ENCODE measurements at regions not wholly inside any gene's neighbourhood (a gene's known extent, or its start where the extent isn't known, plus 50 kb on each side); places are given as distances from the start of the nearest gene placed in this dataset.

- H3K4me3 Mint-ChIP-seq = no peak overlapping the region
- peaks cover 4% of the 10 kb centered on the region for H3K9me3 Mint-ChIP-seq (ENCODE audit: low read depth)
- H3K36me3 Mint-ChIP-seq = no peaks in the 10 kb centered on the region
- H3K27ac Mint-ChIP-seq = no peak overlapping the region
- peaks cover 2% of the 10 kb centered on the region for H3K4me1 Mint-ChIP-seq (ENCODE audit: low read depth)
- H3K27me3 Mint-ChIP-seq = peaks cover 2% of the 10 kb centered on the region
These were observed 366.7 kb upstream of the IRX4 start for GRCh38 chr5:2249442-2249841.

GRCh38 chr5:2249026-2249425, 366.3 kb upstream of the IRX4 start:
- H3K27me3 Mint-ChIP-seq = peaks cover 2% of the 10 kb centered on the region
- H3K9me3 Mint-ChIP-seq (ENCODE audit: low read depth) = peaks cover 4% of the 10 kb centered on the region
- H3K4me1 Mint-ChIP-seq (ENCODE audit: low read depth) = no peaks in the 10 kb centered on the region
- no peak overlapping the region for H3K27ac Mint-ChIP-seq
- H3K36me3 Mint-ChIP-seq = no peaks in the 10 kb centered on the region
- H3K4me3 Mint-ChIP-seq = no peak overlapping the region

- peaks cover 7% of the 10 kb centered on the region for H3K9me3 Mint-ChIP-seq (ENCODE audit: low read depth)
- H3K4me1 Mint-ChIP-seq (ENCODE audit: low read depth) = no peaks in the 10 kb centered on the region
- H3K27ac Mint-ChIP-seq = no peak overlapping the region
- peaks cover 3% of the 10 kb centered on the region for H3K27me3 Mint-ChIP-seq
- H3K36me3 Mint-ChIP-seq = no peaks in the 10 kb centered on the region
- H3K4me3 Mint-ChIP-seq = no peak overlapping the region
These were observed 359.8 kb upstream of the IRX4 start for GRCh38 chr5:2242539-2242938.

GRCh38 chr5:2241842-2242241, 359.1 kb upstream of the IRX4 start:
- Mint-ChIP-seq H3K4me1 (ENCODE audit: low read depth) (no peaks in the 10 kb centered on the region), H3K36me3 (no peaks in the 10 kb centered on the region), H3K4me3 (no peak overlapping the region), H3K27me3 (peaks cover 5% of the 10 kb centered on the region), H3K9me3 (ENCODE audit: low read depth) (peaks cover 5% of the 10 kb centered on the region), H3K27ac (no peak overlapping the region)

GRCh38 chr5:2240118-2240904, 357.6 kb upstream of the IRX4 start:
- Mint-ChIP-seq H3K27me3 (peaks cover 8% of the 10 kb centered on the region), H3K36me3 (no peaks in the 10 kb centered on the region), H3K4me3 (no peak overlapping the region), H3K4me1 (ENCODE audit: low read depth) (no peaks in the 10 kb centered on the region), H3K9me3 (ENCODE audit: low read depth) (peaks cover 10% of the 10 kb centered on the region), H3K27ac (no peak overlapping the region)

- Mint-ChIP-seq H3K36me3 (no peaks in the 10 kb centered on the region), H3K27me3 (peaks cover 10% of the 10 kb centered on the region), H3K4me1 (ENCODE audit: low read depth) (no peaks in the 10 kb centered on the region), H3K9me3 (ENCODE audit: low read depth) (peaks cover 17% of the 10 kb centered on the region), H3K27ac (no peak overlapping the region), H3K4me3 (no peak overlapping the region)
These were observed 356.6 kb upstream of the IRX4 start for GRCh38 chr5:2239201-2239910.

GRCh38 chr5:2238732-2239131, 356.0 kb upstream of the IRX4 start:
- no peak overlapping the region for H3K4me3 Mint-ChIP-seq
- H3K27ac Mint-ChIP-seq = no peak overlapping the region
- peaks cover 10% of the 10 kb centered on the region for H3K27me3 Mint-ChIP-seq
- no peaks in the 10 kb centered on the region for H3K36me3 Mint-ChIP-seq
- H3K4me1 Mint-ChIP-seq (ENCODE audit: low read depth) = no peaks in the 10 kb centered on the region
- peaks cover 17% of the 10 kb centered on the region for H3K9me3 Mint-ChIP-seq (ENCODE audit: low read depth)

- H3K9me3 Mint-ChIP-seq (ENCODE audit: low read depth) = no peaks in the 10 kb centered on the region
- no peaks in the 10 kb centered on the region for H3K36me3 Mint-ChIP-seq
- H3K4me3 Mint-ChIP-seq = no peak overlapping the region
- H3K27me3 Mint-ChIP-seq = peaks cover 4% of the 10 kb centered on the region
- H3K27ac Mint-ChIP-seq = no peak overlapping the region
- H3K4me1 Mint-ChIP-seq (ENCODE audit: low read depth) = no peaks in the 10 kb centered on the region
These were observed 344.7 kb upstream of the IRX4 start for GRCh38 chr5:2227433-2227832.

GRCh38 chr5:2224689-2225088, 342.0 kb upstream of the IRX4 start:
- no peak overlapping the region for H3K4me3 Mint-ChIP-seq
- H3K9me3 Mint-ChIP-seq (ENCODE audit: low read depth) = peaks cover 1% of the 10 kb centered on the region
- no peak overlapping the region for H3K27ac Mint-ChIP-seq
- no peaks in the 10 kb centered on the region for H3K36me3 Mint-ChIP-seq
- peaks cover 2% of the 10 kb centered on the region for H3K27me3 Mint-ChIP-seq
- H3K4me1 Mint-ChIP-seq (ENCODE audit: low read depth) = no peaks in the 10 kb centered on the region

- no peak overlapping the region for H3K27ac Mint-ChIP-seq
- no peak overlapping the region for H3K4me3 Mint-ChIP-seq
- H3K9me3 Mint-ChIP-seq (ENCODE audit: low read depth) = peaks cover 8% of the 10 kb centered on the region
- no peaks in the 10 kb centered on the region for H3K36me3 Mint-ChIP-seq
- no peaks in the 10 kb centered on the region for H3K4me1 Mint-ChIP-seq (ENCODE audit: low read depth)
- peaks cover 5% of the 10 kb centered on the region for H3K27me3 Mint-ChIP-seq
These were observed 340.6 kb upstream of the IRX4 start for GRCh38 chr5:2223303-2223702.

- H3K4me3 Mint-ChIP-seq = no peak overlapping the region
- no peak overlapping the region for H3K27ac Mint-ChIP-seq
- peaks cover 5% of the 10 kb centered on the region for H3K27me3 Mint-ChIP-seq
- H3K4me1 Mint-ChIP-seq (ENCODE audit: low read depth) = no peaks in the 10 kb centered on the region
- no peaks in the 10 kb centered on the region for H3K36me3 Mint-ChIP-seq
- H3K9me3 Mint-ChIP-seq (ENCODE audit: low read depth) = peaks cover 8% of the 10 kb centered on the region
These were observed 339.7 kb upstream of the IRX4 start for GRCh38 chr5:2222246-2222992.

GRCh38 chr5:2221450-2221849, 338.7 kb upstream of the IRX4 start:
- Mint-ChIP-seq H3K4me3 (no peak overlapping the region), H3K27me3 (peaks cover 5% of the 10 kb centered on the region), H3K9me3 (ENCODE audit: low read depth) (peaks cover 8% of the 10 kb centered on the region), H3K4me1 (ENCODE audit: low read depth) (no peaks in the 10 kb centered on the region), H3K36me3 (no peaks in the 10 kb centered on the region), H3K27ac (no peak overlapping the region)

- Mint-ChIP-seq H3K27me3 (peaks cover 5% of the 10 kb centered on the region), H3K4me1 (ENCODE audit: low read depth) (no peaks in the 10 kb centered on the region), H3K27ac (no peak overlapping the region)
These were observed 338.0 kb upstream of the IRX4 start for GRCh38 chr5:2220741-2221140.

GRCh38 chr5:2219149-2219776, 336.5 kb upstream of the IRX4 start:
- no peaks in the 10 kb centered on the region for H3K4me1 Mint-ChIP-seq (ENCODE audit: low read depth)
- no peak overlapping the region for H3K27ac Mint-ChIP-seq
- H3K9me3 Mint-ChIP-seq (ENCODE audit: low read depth) = peaks cover 8% of the 10 kb centered on the region
- no peak overlapping the region for H3K4me3 Mint-ChIP-seq
- no peaks in the 10 kb centered on the region for H3K36me3 Mint-ChIP-seq
- H3K27me3 Mint-ChIP-seq = peaks cover 5% of the 10 kb centered on the region

More at GRCh38 chr5:2220741-2221140, 338.0 kb upstream of the IRX4 start:
- H3K9me3 Mint-ChIP-seq (ENCODE audit: low read depth) = peaks cover 8% of the 10 kb centered on the region
- H3K4me3 Mint-ChIP-seq = no peak overlapping the region
- H3K36me3 Mint-ChIP-seq = no peaks in the 10 kb centered on the region

- Mint-ChIP-seq H3K4me1 (ENCODE audit: low read depth) (no peaks in the 10 kb centered on the region), H3K36me3 (no peaks in the 10 kb centered on the region), H3K4me3 (no peak overlapping the region), H3K27me3 (peaks cover 5% of the 10 kb centered on the region), H3K9me3 (ENCODE audit: low read depth) (peaks cover 8% of the 10 kb centered on the region), H3K27ac (no peak overlapping the region)
These were observed 334.5 kb upstream of the IRX4 start for GRCh38 chr5:2217219-2217618.
